Posterior cingulate gyrus (tissue), 11 donors: ENCODE measurements at regions not wholly inside any gene's neighbourhood (a gene's known extent, or its start where the extent isn't known, plus 50 kb on each side); places are given as distances from the start of the nearest gene placed in this dataset.

Experiments used
- DNase-seq, 10 donors: peaks; one replicate each; pipeline versions ENCODE4 v3.0.0 to v3.0.0-alpha.2; 2020 to 2021; ENCODE audit warnings: mixed read lengths in 3 of 10
- intact Hi-C: fragments of 100-400 bp; cut with DNase I; formaldehyde crosslinking; loops from one replicate; pipeline ENCODE4 v1.15.1; 2023

- no peak for DNase-seq
These were observed 220.6 kb upstream of the CPXCR1 start for GRCh38 chrX:88526385-88526784.

GRCh38 chrX:88558421-88558820 is 188.6 kb upstream of the CPXCR1 start:
- no peak for DNase-seq
- intact Hi-C loops, result no loop called here

More at GRCh38 chrX:88526385-88526784, 220.6 kb upstream of the CPXCR1 start:
- intact Hi-C loops, result no loop called here

GRCh38 chrX:88560673-88561330 is 186.2 kb upstream of the CPXCR1 start:
- DNase-seq, result no peak
- intact Hi-C loops, result no loop called here

GRCh38 chrX:88584283-88584682 is 162.7 kb upstream of the CPXCR1 start:
- DNase-seq, result no peak
- intact Hi-C loops, result no loop called here

- intact Hi-C loops, result no loop called here
These were observed 160.7 kb upstream of the CPXCR1 start for GRCh38 chrX:88586317-88586716.

GRCh38 chrX:88603237-88603636 is 143.8 kb upstream of the CPXCR1 start:
- intact Hi-C loops, result no loop called here
- DNase-seq, result no peak

More at GRCh38 chrX:88586317-88586716, 160.7 kb upstream of the CPXCR1 start:
- no peak for DNase-seq

GRCh38 chrX:88604433-88605221 is 142.4 kb upstream of the CPXCR1 start:
- DNase-seq, result no peak
- intact Hi-C loops, result no loop called here

- intact Hi-C loops, result no loop called here
- no peak for DNase-seq
These were observed 141.8 kb upstream of the CPXCR1 start for GRCh38 chrX:88605222-88605583.

- DNase-seq, result no peak
- intact Hi-C loops, result loop anchor here (2.0 kb wide), 1 partner anchor 188 kb away; no protein-coding TSS in a partner anchor
These were observed 134.1 kb upstream of the CPXCR1 start for GRCh38 chrX:88612870-88613329.

- intact Hi-C loops, result loop anchor here (2.0 kb wide), 1 partner anchor 189 kb away; no protein-coding TSS in a partner anchor
- DNase-seq, result peak in 1 of 10 donors; percentile 8
These were observed 133.7 kb upstream of the CPXCR1 start for GRCh38 chrX:88613338-88613737.

- intact Hi-C loops, result no loop called here
- no peak for DNase-seq
These were observed 125.7 kb upstream of the CPXCR1 start for GRCh38 chrX:88621278-88621677.

GRCh38 chrX:88655460-88655859 is 91.6 kb upstream of the CPXCR1 start:
- intact Hi-C loops, result no loop called here
- DNase-seq, result no peak

- intact Hi-C loops, result no loop called here
- no peak for DNase-seq
These were observed 86.2 kb upstream of the CPXCR1 start for GRCh38 chrX:88660836-88661235.

GRCh38 chrX:88672261-88672660 is 74.8 kb upstream of the CPXCR1 start:
- intact Hi-C loops, result no loop called here
- no peak for DNase-seq
